Liver (tissue), 8 donors: ENCODE measurements at regions not wholly inside any gene's neighbourhood (a gene's known extent, or its start where the extent isn't known, plus 50 kb on each side); places are given as distances from the start of the nearest gene placed in this dataset.

Source experiments
- DNase-seq: peaks from one replicate; pipeline ENCODE4 v3.0.0-alpha.2; 2017; ENCODE audit warnings: low spot score
- H3K27ac ChIP-seq, 2 donors: one replicate each; pipeline ENCODE4 v1.7.0; 2013; ENCODE audit warnings: inconsistent platforms in 2 of 2, low read length in 2 of 2, control low read depth in 1 of 2, low read depth in 1 of 2, mild to moderate bottlenecking in 1 of 2
- H3K27me3 ChIP-seq, 4 donors: one replicate each; pipeline versions ENCODE4 v1.6.1 to v1.7.0; 2013; ENCODE audit warnings: low read length in 3 of 4, inconsistent platforms in 1 of 4, mild to moderate bottlenecking in 1 of 4, moderate library complexity in 1 of 4; ENCODE audit not compliant: control insufficient read depth in 4 of 4, insufficient read depth in 4 of 4
- H3K36me3 ChIP-seq, 4 donors: one replicate each; pipeline versions ENCODE4 v1.6.1 to v1.7.0; 2013; ENCODE audit warnings: low read length in 3 of 4, mild to moderate bottlenecking in 3 of 4, low read depth in 1 of 4, moderate library complexity in 1 of 4; ENCODE audit not compliant: control insufficient read depth in 4 of 4, insufficient read depth in 3 of 4
- H3K4me1 ChIP-seq, 4 donors: one replicate each; pipeline versions ENCODE4 v1.6.1 to v1.7.0; 2013; ENCODE audit warnings: low read length in 3 of 4, mild to moderate bottlenecking in 3 of 4, moderate library complexity in 1 of 4; ENCODE audit not compliant: control insufficient read depth in 4 of 4, insufficient read depth in 4 of 4
- H3K4me3 ChIP-seq, 3 donors: one replicate each; pipeline versions ENCODE4 v1.6.1 to v1.7.0; 2013; ENCODE audit warnings: low read length in 3 of 3, control low read depth in 1 of 3, low read depth in 1 of 3, mild to moderate bottlenecking in 1 of 3
- H3K9ac ChIP-seq, 2 donors: one replicate each; pipeline ENCODE4 v1.7.0; 2013; ENCODE audit warnings: low read length in 2 of 2, mild to moderate bottlenecking in 2 of 2, moderate library complexity in 2 of 2, control low read depth in 1 of 2, low read depth in 1 of 2
- H3K9me3 ChIP-seq, 4 donors: one replicate each; pipeline versions ENCODE4 v1.6.1 to v1.7.0; 2013; ENCODE audit warnings: low read length in 3 of 4; ENCODE audit not compliant: control insufficient read depth in 4 of 4
- CTCF ChIP-seq: fragments of 150-350 bp; IDR thresholded peaks from 2 replicates; pipeline ENCODE4 v1.5.1; 2017; ENCODE audit warnings: improper control_type of control experiment, low read depth, low read length; ENCODE audit not compliant: missing input control
- EGR1 ChIP-seq, 2 donors: IDR thresholded peaks; 2 replicates each; pipeline ENCODE4 v1.6.1; 2016 to 2018; ENCODE audit warnings: antibody characterized with exemption in 2 of 2, low read depth in 2 of 2
- FOXA1 ChIP-seq: IDR thresholded peaks from 2 replicates; pipeline ENCODE4 v1.6.1; 2016; ENCODE audit warnings: antibody characterized with exemption
- FOXA2 ChIP-seq: IDR thresholded peaks from 2 replicates; pipeline ENCODE4 v1.6.1; 2016; ENCODE audit warnings: antibody characterized with exemption
- GABPA ChIP-seq, 2 donors: IDR thresholded peaks in 1 of 2; conservative IDR thresholded peaks in 1 of 2; 2 replicates each; pipeline ENCODE4 v1.6.1; 2016; ENCODE audit warnings: antibody characterized with exemption in 2 of 2, mild to moderate bottlenecking in 1 of 2, moderate library complexity in 1 of 2
- HNF4A ChIP-seq, 2 donors: conservative IDR thresholded peaks; 2 replicates each; pipeline ENCODE4 v1.6.1; 2016; ENCODE audit warnings: antibody characterized with exemption in 2 of 2, mild to moderate bottlenecking in 2 of 2
- HNF4G ChIP-seq: IDR thresholded peaks from 2 replicates; pipeline ENCODE4 v1.6.1; 2016; ENCODE audit warnings: antibody characterized with exemption
- JUND ChIP-seq, 2 donors: IDR thresholded peaks; 2 replicates each; pipeline ENCODE4 v1.6.1; 2016; ENCODE audit warnings: antibody characterized with exemption in 2 of 2
- NR2F2 ChIP-seq: IDR thresholded peaks from 2 replicates; pipeline ENCODE4 v1.6.1; 2016; ENCODE audit warnings: antibody characterized with exemption
- RAD21 ChIP-seq, 2 donors: IDR thresholded peaks; 2 replicates each; pipeline ENCODE4 v1.6.1; 2016; ENCODE audit warnings: antibody characterized with exemption in 2 of 2, mild to moderate bottlenecking in 2 of 2
- REST ChIP-seq: IDR thresholded peaks from 2 replicates; pipeline ENCODE4 v1.6.1; 2016; ENCODE audit warnings: antibody characterized with exemption, mild to moderate bottlenecking
- RXRA ChIP-seq, 2 donors: IDR thresholded peaks; 2 replicates each; pipeline ENCODE4 v1.6.1; 2017 to 2018; ENCODE audit warnings: antibody characterized with exemption in 2 of 2, mild to moderate bottlenecking in 1 of 2
- SP1 ChIP-seq: IDR thresholded peaks from 2 replicates; pipeline ENCODE4 v1.6.1; 2018; ENCODE audit warnings: antibody characterized with exemption, mild to moderate bottlenecking
- TAF1 ChIP-seq: conservative IDR thresholded peaks from 2 replicates; pipeline ENCODE4 v1.6.1; 2016; ENCODE audit warnings: antibody characterized with exemption, mild to moderate bottlenecking
- YY1 ChIP-seq: IDR thresholded peaks from 2 replicates; pipeline ENCODE4 v1.6.1; 2016; ENCODE audit warnings: antibody characterized with exemption, mild to moderate bottlenecking
- ZBTB33 ChIP-seq: IDR thresholded peaks from 2 replicates; pipeline ENCODE4 v1.6.1; 2016; ENCODE audit warnings: antibody characterized with exemption
- WGBS: extraction: QIAGEN DNeasy Blood & Tissue Kit; methylation state at CpG from one replicate; pipeline ENCODE4 v1.1.7; 2013; 5-methylcytosine and 5-hydroxymethylcytosine counted together
- TF ChIP-seq, protein P1 (sequence below): IDR thresholded peaks from 2 replicates; pipeline ENCODE4 v1.6.1; 2016; ENCODE audit warnings: antibody characterized with exemption
- TF ChIP-seq, protein P2 (sequence below): IDR thresholded peaks from 2 replicates; pipeline ENCODE4 v1.6.1; 2016; ENCODE audit warnings: antibody characterized with exemption
- donor health status: healthy.
- donor health status: healthy.
- donor health status: healthy.
- donor health status: healthy.
- donor health status: healthy.

GRCh38 chr14:54129850-54130640 lies 173.4 kb upstream of the BMP4 start:
- peaks cover 0 to 6% (median 3%) of the 10 kb centered on the region in 4 donors for H3K4me1 ChIP-seq
- no peak for TF ChIP-seq EGR1 (IDR thresholded peaks at IDR 0.05; ENCODE audit: low read depth in 2 of 2)
- no peak for TF ChIP-seq FOXA1
- TF ChIP-seq HNF4A (conservative IDR thresholded peaks at IDR 0.05): no peak
- no peak for TF ChIP-seq GABPA (IDR thresholded peaks at IDR 0.05 in 1 of 2, conservative IDR thresholded peaks at IDR 0.05 in 1 of 2)
- no peak for TF ChIP-seq YY1
- no peak for TF ChIP-seq JUND (IDR thresholded peaks at IDR 0.05)
- TF ChIP-seq SP1: no peak
- TF ChIP-seq, protein P1, sequence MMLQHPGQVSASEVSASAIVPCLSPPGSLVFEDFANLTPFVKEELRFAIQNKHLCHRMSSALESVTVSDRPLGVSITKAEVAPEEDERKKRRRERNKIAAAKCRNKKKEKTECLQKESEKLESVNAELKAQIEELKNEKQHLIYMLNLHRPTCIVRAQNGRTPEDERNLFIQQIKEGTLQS: no peak
- TF ChIP-seq RAD21 (IDR thresholded peaks at IDR 0.05): no peak
- TF ChIP-seq HNF4G: no peak
- no peak for TF ChIP-seq CTCF
- no peak for TF ChIP-seq NR2F2
- TF ChIP-seq ZBTB33: no peak
- no peak for TF ChIP-seq REST
- TF ChIP-seq, protein P2, sequence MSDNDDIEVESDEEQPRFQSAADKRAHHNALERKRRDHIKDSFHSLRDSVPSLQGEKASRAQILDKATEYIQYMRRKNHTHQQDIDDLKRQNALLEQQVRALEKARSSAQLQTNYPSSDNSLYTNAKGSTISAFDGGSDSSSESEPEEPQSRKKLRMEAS: no peak
- no peak for TF ChIP-seq FOXA2
- no peak for TF ChIP-seq RXRA (IDR thresholded peaks at IDR 0.05)
- TF ChIP-seq TAF1: no peak
- DNase-seq: no peak
- H3K9me3 ChIP-seq: no peaks in the 10 kb centered on the region
- 76% methylated on average over 5 of the region's 5 CpGs for WGBS
- no peaks in the 10 kb centered on the region for H3K36me3 ChIP-seq
- no peaks in the 10 kb centered on the region for H3K27me3 ChIP-seq
- no peak overlapping the region for H3K27ac ChIP-seq
- H3K4me3 ChIP-seq: no peak overlapping the region
- H3K9ac ChIP-seq: no peak overlapping the region
